GM12873 (cell line): ENCODE measurements at regions not wholly inside any gene's neighbourhood (a gene's known extent, or its start where the extent isn't known, plus 50 kb on each side); places are given as distances from the start of the nearest gene placed in this dataset.

Experiments used
- TF ChIP-seq, protein P1 (sequence below): IDR thresholded peaks from 2 replicates; pipeline ENCODE4 v1.5.1; 2012; ENCODE audit warnings: low read depth, mild to moderate bottlenecking, moderate library complexity, low read length, control low read depth; ENCODE audit not compliant: insufficient read depth; ENCODE audit errors: missing control alignments

DNA sequence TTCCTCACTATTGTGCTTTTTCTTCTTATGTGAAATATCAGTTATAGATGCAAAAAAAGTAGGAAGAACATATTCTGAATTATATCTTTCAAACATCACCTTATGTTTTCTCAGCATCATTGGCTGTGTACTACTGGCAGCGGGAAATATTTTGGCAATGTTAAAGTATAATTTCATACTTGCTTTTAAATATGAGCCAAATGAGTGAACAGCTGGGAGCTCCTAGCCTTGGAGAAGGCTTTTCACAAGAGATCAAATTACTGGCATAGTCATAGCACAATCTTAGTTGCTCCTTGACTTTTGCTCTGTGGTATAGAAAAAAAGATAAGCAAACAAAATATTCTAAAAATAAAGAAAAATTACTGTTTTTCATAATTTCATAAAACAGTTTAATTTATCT lies 1575.8 kb upstream of the PABPC4L start:
- TF ChIP-seq, protein P1, sequence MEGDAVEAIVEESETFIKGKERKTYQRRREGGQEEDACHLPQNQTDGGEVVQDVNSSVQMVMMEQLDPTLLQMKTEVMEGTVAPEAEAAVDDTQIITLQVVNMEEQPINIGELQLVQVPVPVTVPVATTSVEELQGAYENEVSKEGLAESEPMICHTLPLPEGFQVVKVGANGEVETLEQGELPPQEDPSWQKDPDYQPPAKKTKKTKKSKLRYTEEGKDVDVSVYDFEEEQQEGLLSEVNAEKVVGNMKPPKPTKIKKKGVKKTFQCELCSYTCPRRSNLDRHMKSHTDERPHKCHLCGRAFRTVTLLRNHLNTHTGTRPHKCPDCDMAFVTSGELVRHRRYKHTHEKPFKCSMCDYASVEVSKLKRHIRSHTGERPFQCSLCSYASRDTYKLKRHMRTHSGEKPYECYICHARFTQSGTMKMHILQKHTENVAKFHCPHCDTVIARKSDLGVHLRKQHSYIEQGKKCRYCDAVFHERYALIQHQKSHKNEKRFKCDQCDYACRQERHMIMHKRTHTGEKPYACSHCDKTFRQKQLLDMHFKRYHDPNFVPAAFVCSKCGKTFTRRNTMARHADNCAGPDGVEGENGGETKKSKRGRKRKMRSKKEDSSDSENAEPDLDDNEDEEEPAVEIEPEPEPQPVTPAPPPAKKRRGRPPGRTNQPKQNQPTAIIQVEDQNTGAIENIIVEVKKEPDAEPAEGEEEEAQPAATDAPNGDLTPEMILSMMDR = no peak

GRCh38 chr4:135775909-135776308 lies 1574.3 kb upstream of the PABPC4L start:
- TF ChIP-seq, protein P1 = no peak

GRCh38 chr4:135770505-135770904 lies 1568.9 kb upstream of the PABPC4L start:
- TF ChIP-seq, protein P1 = no peak

GRCh38 chr4:135744928-135745327 lies 1543.3 kb upstream of the PABPC4L start:
- TF ChIP-seq, protein P1 = no peak

DNA sequence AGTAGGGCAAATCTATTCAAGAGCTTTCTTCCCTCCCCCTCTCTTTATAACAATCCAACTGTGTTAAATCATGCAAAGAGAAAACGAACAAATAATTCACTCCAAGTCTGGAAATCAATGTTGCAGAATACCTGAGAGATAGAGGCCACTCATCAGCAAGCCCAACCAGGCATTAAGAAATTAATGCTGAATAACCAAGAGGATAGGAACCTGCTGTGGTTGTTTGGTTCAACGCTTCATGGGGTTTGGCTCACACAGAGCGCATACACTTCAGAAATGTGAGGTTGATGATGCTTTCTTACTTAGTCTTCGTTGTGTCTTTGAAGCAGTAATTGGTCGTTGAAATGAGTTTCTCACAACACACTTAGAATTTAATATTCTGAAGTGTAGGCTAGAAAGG lies 1540.0 kb upstream of the PABPC4L start:
- TF ChIP-seq, protein P1 = no peak

DNA sequence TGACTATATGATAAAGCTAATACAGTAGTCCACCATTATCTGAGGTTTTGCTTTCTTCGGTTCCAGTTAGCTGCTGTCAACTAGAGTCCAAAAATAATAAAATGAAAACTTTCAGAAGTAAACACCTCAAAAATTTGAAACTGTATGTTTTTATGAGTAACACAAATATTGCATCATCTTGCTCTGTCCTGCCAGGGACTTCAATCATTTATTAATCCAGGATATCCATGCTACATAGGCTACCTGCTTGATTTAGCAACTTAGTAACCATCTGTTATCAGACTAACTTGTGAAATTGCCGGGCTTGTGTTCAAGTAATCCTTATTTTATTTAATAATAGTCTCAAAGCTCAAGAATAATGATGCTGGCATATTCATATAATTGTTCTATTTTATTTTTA lies 1537.8 kb upstream of the PABPC4L start:
- TF ChIP-seq, protein P1 = no peak

DNA sequence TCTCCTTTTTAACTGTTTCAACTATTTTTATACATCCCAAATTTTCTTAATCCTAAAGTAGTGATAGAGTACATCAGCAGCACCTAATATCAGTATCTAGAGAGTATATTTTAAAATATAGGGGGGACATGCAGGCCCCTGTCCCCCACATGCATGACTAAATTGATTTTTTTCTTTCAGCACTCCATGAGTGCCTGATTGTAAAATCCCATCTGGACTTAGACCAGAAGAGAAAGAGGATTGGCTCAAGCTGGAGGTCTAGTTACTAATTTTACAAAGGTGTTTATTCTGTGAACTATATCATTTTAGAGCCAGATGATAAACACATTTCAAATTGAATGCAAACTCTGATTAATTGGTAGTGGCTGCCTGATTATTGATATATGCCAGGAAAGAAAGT lies 1533.9 kb upstream of the PABPC4L start:
- TF ChIP-seq, protein P1 = no peak
